GM12878 (cell line): ENCODE measurements at regions not wholly inside any gene's neighbourhood (a gene's known extent, or its start where the extent isn't known, plus 50 kb on each side); places are given as distances from the start of the nearest gene placed in this dataset.

Source experiments
- ATAC-seq: fragments of 200-7000 bp; cut with Tn5 transposase; 3 replicates; pipeline ENCODE4 v1.9.1; 2020; ENCODE audit warnings: mild to moderate bottlenecking, moderate library complexity
- BruUV-seq: library from RNA; stranded (reverse); fragments of 400-500 nt; replicated peaks from 2 replicates; lab custom pipeline; 2021; lab: Mats Ljungman, UMichigan
- CTCF ChIA-PET: fragments of 300-600 bp; sonication (Branson Sonifier 250); formaldehyde crosslinking; extraction: SDS; loops from one replicate; lab custom pipeline; 2021; ENCODE audit warnings: inconsistent platforms; lab: Yijun Ruan, JAX
- POLR2A ChIA-PET: fragments of 350-600 bp; formaldehyde crosslinking; extraction: SDS; loops from one replicate; lab custom pipeline; 2021; ENCODE audit warnings: inconsistent platforms; lab: Charles Lee
- RAD21 ChIA-PET: fragments of 300-600 bp; sonication (Branson Sonifier 250); formaldehyde crosslinking; loops from one replicate; lab custom pipeline; 2023; ENCODE audit warnings: antibody characterized with exemption; ENCODE audit not compliant: unreplicated experiment; lab: Charles Lee
- SMC1A ChIA-PET: fragments of 300-600 bp; sonication (Branson Sonifier 250); formaldehyde crosslinking; loops from one replicate; lab custom pipeline; 2023; ENCODE audit not compliant: unreplicated experiment, uncharacterized antibody; lab: Charles Lee
- DNase-seq: peaks from one replicate; pipeline ENCODE4 v3.0.0-alpha.2; 2011; ENCODE audit warnings: low read depth, low spot score
- FAIRE-seq: peaks from 3 replicates; lab custom pipeline; 2011; peaks lifted over from hg19 to GRCh38; lab: Jason Lieb, UNC
- H2AFZ ChIP-seq: 2 replicates; pipeline ENCODE4 v1.6.0; 2011; ENCODE audit warnings: low read depth, low read length, control low read depth; ENCODE audit not compliant: control insufficient read depth
- H3K27ac ChIP-seq: 2 replicates; pipeline ENCODE4 v1.5.1; 2011; ENCODE audit warnings: control low read depth; ENCODE audit not compliant: control insufficient read depth, insufficient read depth
- H3K27me3 ChIP-seq, 2 experiments: replicated peaks in 1 of 2; 2 replicates each; pipeline versions ENCODE4 v1.6.0 to v1.6.1; 2011; ENCODE audit warnings: low read length in 1 of 2; ENCODE audit not compliant: control insufficient read depth in 2 of 2, insufficient read depth in 2 of 2
- H3K36me3 ChIP-seq, 2 experiments: 2 replicates each; pipeline ENCODE4 v1.5.1; 2011; ENCODE audit warnings: low read length in 1 of 2; ENCODE audit not compliant: control insufficient read depth in 2 of 2, insufficient read depth in 2 of 2
- H3K4me1 ChIP-seq: 2 replicates; pipeline ENCODE4 v1.6.1; 2011; ENCODE audit warnings: mild to moderate bottlenecking, low read length, moderate library complexity, mixed read lengths; ENCODE audit not compliant: control insufficient read depth, insufficient read depth
- H3K4me2 ChIP-seq: 2 replicates; pipeline ENCODE4 v1.6.0; 2011; ENCODE audit warnings: control low read depth; ENCODE audit not compliant: control insufficient read depth, insufficient read depth
- H3K4me3 ChIP-seq: fragments of 200-600 bp; sonication (generic); 2 replicates; pipeline ENCODE4 v1.5.1; 2016
- H3K79me2 ChIP-seq: 2 replicates; pipeline ENCODE4 v1.6.0; 2011; ENCODE audit warnings: low read length; ENCODE audit not compliant: control insufficient read depth, insufficient read depth
- H3K9ac ChIP-seq: 2 replicates; pipeline ENCODE4 v1.8.0; 2011; ENCODE audit warnings: low read length, control low read depth, mixed read lengths; ENCODE audit not compliant: control insufficient read depth, insufficient read depth
- H3K9me3 ChIP-seq: replicated peaks from 3 replicates; pipeline ENCODE4 v1.5.1; 2011; ENCODE audit warnings: mild to moderate bottlenecking, low read length; ENCODE audit not compliant: control insufficient read depth, insufficient read depth
- H4K20me1 ChIP-seq: 2 replicates; pipeline ENCODE4 v1.6.0; 2011; ENCODE audit not compliant: control insufficient read depth, insufficient read depth
- BCL11A ChIP-seq: IDR thresholded peaks from 2 replicates; pipeline ENCODE4 v1.6.1; 2011; ENCODE audit warnings: low read depth, low read length
- CBX3 ChIP-seq: fragments of 200-600 bp; sonication (generic); IDR thresholded peaks from 2 replicates; pipeline ENCODE4 v1.6.1; 2016; ENCODE audit warnings: low read depth, borderline replicate concordance
- IRF5 ChIP-seq: fragments of 450-650 bp; IDR thresholded peaks from 2 replicates; pipeline ENCODE4 v1.6.1; 2017; ENCODE audit warnings: borderline replicate concordance
- MEF2A ChIP-seq: IDR thresholded peaks from 2 replicates; pipeline ENCODE4 v1.6.1; 2011; ENCODE audit warnings: low read depth, mild to moderate bottlenecking, low read length, moderate library complexity; ENCODE audit not compliant: insufficient read depth
- NFIC ChIP-seq: IDR thresholded peaks from 2 replicates; pipeline ENCODE4 v1.6.1; 2012; ENCODE audit warnings: low read depth, mild to moderate bottlenecking, inconsistent platforms, low read length, moderate library complexity
- PKNOX1 ChIP-seq: fragments of 450-650 bp; IDR thresholded peaks from 2 replicates; pipeline ENCODE4 v1.6.1; 2016; ENCODE audit warnings: mild to moderate bottlenecking
- POLR2AphosphoS5 ChIP-seq: IDR thresholded peaks from 2 replicates; pipeline ENCODE4 v1.6.1; 2011; ENCODE audit warnings: mild to moderate bottlenecking, low read length, inconsistent platforms
- RBBP5 ChIP-seq: fragments of 200-600 bp; sonication (generic); conservative IDR thresholded peaks from 2 replicates; pipeline ENCODE4 v1.6.1; 2016
- SMAD5 ChIP-seq: IDR thresholded peaks from 2 replicates; pipeline ENCODE4 v1.6.1; 2016; ENCODE audit warnings: antibody characterized with exemption, low read depth
- SUZ12 ChIP-seq: fragments of 200-600 bp; sonication (generic); IDR thresholded peaks from one replicate; pipeline ENCODE4 v1.6.1; 2018; ENCODE audit warnings: antibody characterized with exemption, mild to moderate bottlenecking; ENCODE audit not compliant: unreplicated experiment
- WGBS: methylation state at CpG from one replicate; pipeline ENCODE4 v1.1.6; 2016; ENCODE audit warnings: low lambda C conversion rate; ENCODE audit not compliant: insufficient replicate concordance, insufficient coverage; ENCODE audit errors: missing lambda C conversion rate; 5-methylcytosine and 5-hydroxymethylcytosine counted together
- in situ Hi-C: fragments of 300-500 bp; cut with MboI; formaldehyde crosslinking; loops from 9 replicates; pipeline ENCODE4 v1.14.3; 2018; ENCODE audit warnings: mixed read lengths
- intact Hi-C: fragments of 100-400 bp; cut with micrococcal nuclease; formaldehyde crosslinking; loops from one replicate; pipeline ENCODE4 v1.14.2; 2022; ENCODE audit not compliant: unreplicated experiment
- TF ChIP-seq, protein P1 (sequence below): fragments of 450-650 bp; IDR thresholded peaks from 2 replicates; pipeline ENCODE4 v1.6.1; 2017; ENCODE audit warnings: mild to moderate bottlenecking, moderate library complexity

GRCh38 chr5:54748527-54748926 lies 231.0 kb downstream of the SNX18 start:
- RAD21 ChIA-PET, result no interaction called here
- 70% methylated on average over 4 of the region's 4 CpGs for WGBS
- H3K9ac ChIP-seq, result no peak overlapping the region
- CTCF ChIA-PET, result no interaction called here
- TF ChIP-seq IRF5 (no peak), CBX3 (no peak), SUZ12 (no peak), PKNOX1 (no peak), POLR2AphosphoS5 (no peak), MEF2A (no peak), SMAD5 (no peak), NFIC (no peak), BCL11A (no peak), RBBP5 (no peak)
- TF ChIP-seq, protein P1, sequence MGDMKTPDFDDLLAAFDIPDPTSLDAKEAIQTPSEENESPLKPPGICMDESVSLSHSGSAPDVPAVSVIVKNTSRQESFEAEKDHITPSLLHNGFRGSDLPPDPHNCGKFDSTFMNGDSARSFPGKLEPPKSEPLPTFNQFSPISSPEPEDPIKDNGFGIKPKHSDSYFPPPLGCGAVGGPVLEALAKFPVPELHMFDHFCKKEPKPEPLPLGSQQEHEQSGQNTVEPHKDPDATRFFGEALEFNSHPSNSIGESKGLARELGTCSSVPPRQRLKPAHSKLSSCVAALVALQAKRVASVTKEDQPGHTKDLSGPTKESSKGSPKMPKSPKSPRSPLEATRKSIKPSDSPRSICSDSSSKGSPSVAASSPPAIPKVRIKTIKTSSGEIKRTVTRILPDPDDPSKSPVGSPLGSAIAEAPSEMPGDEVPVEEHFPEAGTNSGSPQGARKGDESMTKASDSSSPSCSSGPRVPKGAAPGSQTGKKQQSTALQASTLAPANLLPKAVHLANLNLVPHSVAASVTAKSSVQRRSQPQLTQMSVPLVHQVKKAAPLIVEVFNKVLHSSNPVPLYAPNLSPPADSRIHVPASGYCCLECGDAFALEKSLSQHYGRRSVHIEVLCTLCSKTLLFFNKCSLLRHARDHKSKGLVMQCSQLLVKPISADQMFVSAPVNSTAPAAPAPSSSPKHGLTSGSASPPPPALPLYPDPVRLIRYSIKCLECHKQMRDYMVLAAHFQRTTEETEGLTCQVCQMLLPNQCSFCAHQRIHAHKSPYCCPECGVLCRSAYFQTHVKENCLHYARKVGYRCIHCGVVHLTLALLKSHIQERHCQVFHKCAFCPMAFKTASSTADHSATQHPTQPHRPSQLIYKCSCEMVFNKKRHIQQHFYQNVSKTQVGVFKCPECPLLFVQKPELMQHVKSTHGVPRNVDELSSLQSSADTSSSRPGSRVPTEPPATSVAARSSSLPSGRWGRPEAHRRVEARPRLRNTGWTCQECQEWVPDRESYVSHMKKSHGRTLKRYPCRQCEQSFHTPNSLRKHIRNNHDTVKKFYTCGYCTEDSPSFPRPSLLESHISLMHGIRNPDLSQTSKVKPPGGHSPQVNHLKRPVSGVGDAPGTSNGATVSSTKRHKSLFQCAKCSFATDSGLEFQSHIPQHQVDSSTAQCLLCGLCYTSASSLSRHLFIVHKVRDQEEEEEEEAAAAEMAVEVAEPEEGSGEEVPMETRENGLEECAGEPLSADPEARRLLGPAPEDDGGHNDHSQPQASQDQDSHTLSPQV, result no peak
- in situ Hi-C loops (no loop called here), intact Hi-C loops (no loop called here)
- FAIRE-seq (no peak), ATAC-seq (no peak), DNase-seq (no peak)
- H3K4me2 ChIP-seq, result no peak overlapping the region
- no peak overlapping the region for H3K4me3 ChIP-seq
- H3K9me3 ChIP-seq, result peaks cover 2% of the 10 kb centered on the region; the same call in 2 of the 3 replicates
- H3K36me3 ChIP-seq, result no peaks in the 10 kb centered on the region
- BruUV-seq, result no TSS peak
- H3K27ac ChIP-seq, result no peak overlapping the region
- no peaks in the 10 kb centered on the region for H3K79me2 ChIP-seq
- POLR2A ChIA-PET, result no interaction called here
- H4K20me1 ChIP-seq, result no peaks in the 10 kb centered on the region
- SMC1A ChIA-PET, result no interaction called here
- peaks cover 25% of the 10 kb centered on the region for H3K4me1 ChIP-seq
- no peaks in the 10 kb centered on the region for H3K27me3 ChIP-seq
- H2AFZ ChIP-seq, result no peak overlapping the region
